GM18517 (cell line): ENCODE measurements at regions not wholly inside any gene's neighbourhood (a gene's known extent, or its start where the extent isn't known, plus 50 kb on each side); places are given as distances from the start of the nearest gene placed in this dataset.
"Not testable (repeated sequence)": the region's sequence is repeated elsewhere in the genome, so short reads cannot be mapped to it uniquely, and the experiment has no call there.

Experiments used
- ATAC-seq: cut with Tn5 transposase; IDR thresholded peaks from one replicate; pipeline ENCODE4 v1.9.1; 2021; ENCODE audit warnings: mild to moderate bottlenecking, moderate library complexity; ENCODE audit not compliant: unreplicated experiment

DNA sequence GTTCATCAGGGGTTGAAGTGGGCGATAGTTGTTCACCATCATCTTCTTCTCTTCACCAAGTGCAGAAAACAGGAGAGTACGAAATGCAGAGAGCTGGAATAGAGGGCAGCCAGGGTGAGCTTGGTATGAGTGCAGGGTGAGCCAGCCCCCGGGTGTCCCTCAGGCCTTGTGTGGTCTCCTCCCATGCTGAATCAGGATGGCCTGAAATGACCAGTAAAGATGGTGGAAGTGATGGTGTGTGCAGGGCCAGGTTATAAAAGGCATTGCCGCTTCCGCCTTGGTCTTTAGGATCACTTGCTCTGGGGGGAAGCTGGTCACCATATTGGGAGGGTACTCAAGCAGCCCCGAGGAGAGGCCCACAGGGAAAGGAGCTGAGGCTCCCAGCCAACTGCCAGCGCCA is 66.4 kb upstream of the METTL9 start:
- ATAC-seq = not testable (repeated sequence)

DNA sequence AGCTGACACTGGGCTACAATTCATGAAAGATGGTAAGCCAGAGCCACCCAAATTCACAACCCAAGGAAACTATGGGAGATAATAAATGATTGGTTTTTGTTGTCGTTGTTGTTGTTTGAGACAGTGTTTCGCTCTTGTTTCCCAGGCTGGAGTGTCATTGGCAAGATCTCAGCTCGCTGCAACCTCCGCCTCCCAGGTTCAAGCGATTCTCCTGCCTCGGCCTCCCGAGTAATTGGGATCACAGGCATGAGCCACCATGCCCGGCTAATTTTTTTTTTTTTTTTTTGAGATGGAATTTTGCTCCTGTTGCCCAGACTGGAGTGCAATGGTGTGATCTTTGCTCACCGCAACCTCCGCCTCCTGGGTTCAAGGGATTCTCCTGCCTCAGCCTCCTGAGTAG is 65.9 kb upstream of the METTL9 start:
- ATAC-seq = not testable (repeated sequence)

DNA sequence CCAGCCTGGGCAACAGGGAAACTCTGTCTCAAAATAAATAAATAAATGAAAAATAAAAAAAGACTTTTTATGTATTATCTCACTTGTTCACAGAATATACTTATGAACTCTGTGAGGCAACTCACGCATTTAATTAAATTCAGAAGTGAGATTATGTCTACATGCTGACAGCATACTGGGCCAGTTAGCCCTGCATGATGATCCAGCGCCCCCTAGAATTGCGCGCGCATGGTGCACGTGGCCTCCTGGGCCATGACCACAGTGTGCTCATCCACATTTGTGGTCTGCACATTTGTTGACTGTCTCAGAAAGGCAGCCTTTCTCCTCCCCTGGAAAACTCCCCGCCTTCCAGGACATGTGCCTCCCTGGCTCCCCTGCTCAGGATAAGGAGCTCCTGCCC is 64.8 kb upstream of the METTL9 start:
- not testable (repeated sequence) for ATAC-seq

DNA sequence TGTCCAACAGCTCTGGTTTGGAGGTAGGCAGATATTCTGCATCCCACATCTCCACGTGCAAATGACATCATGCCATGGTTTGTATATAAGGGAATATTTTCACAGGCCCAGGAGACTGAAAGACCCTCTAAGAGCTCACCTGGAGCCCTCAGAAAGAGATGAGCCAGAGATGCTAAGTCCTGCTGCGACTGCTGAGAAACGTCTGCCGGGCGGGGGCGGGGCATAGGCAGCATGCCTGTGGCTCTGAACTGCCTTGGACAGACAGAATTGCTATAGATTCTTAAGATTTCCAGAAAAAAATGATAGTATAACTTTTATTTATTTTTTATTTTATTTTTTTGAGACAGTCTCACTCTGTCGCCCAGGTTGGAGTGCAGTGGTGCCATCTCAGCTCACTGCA is 64.2 kb upstream of the METTL9 start:
- not testable (repeated sequence) for ATAC-seq

DNA sequence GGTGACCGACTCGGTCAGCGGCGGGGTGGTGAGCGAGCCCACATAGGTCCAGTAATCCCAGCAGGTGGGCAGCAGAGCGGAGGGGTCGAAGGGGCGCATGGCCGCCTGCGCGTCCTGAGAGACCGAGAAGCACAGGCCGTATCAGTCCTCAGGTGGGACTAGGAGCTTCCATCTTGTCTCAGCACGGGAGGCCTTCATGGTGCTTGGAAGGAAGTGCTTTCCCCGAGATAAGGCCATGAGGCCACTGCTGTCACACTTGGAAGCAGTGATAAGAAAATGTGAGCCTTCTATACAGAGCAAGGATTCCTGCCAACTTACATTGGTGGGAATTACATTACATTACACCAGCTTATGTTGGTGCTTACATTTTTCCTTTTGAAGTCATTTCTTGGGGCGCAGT is 62.6 kb upstream of the METTL9 start:
- not testable (repeated sequence) for ATAC-seq

DNA sequence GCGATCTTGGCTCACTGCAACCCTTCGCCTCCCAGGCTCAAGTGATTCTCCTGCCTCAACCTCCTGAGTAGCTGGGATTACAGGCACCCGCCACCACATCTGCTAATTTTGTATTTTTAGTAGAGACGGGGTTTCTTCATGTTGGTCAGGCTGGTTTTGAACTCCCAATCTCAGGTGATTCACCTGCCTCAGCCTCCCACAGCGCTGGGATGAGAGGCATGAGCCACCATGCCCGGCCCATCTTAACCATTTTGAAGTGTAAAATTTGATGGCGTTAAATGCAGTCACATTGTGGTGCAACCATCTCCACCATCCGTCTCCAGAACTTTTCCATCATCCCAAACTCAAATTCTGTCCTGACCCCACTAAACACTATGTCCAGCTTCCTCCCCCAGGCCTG is 61.8 kb upstream of the METTL9 start:
- ATAC-seq = not testable (repeated sequence)

DNA sequence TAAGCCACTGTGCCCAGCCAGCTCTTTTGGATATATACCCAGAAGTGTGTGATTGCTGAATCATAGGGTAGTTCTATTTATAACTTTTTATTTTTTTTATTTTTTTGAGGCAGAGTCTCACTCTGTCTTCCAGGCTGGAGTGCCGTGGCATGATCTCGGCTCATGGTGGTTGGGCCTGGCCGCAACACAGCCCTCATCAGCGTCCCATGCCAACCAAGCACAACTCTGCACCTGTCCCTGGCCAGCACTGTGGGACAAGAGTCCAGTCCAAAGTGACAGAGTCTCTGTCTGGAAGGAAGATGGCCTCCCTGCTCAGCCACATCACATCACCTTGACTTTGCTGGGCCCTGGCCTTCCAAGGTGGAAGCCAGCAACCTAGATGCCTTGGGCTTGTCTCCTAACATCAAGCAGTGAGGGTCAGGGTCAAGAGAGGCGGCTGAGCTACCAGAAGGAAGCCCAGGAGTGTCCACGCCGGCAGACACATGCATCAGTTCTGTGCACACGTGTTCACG is 60.2 kb upstream of the METTL9 start:
- not testable (repeated sequence) for ATAC-seq

DNA sequence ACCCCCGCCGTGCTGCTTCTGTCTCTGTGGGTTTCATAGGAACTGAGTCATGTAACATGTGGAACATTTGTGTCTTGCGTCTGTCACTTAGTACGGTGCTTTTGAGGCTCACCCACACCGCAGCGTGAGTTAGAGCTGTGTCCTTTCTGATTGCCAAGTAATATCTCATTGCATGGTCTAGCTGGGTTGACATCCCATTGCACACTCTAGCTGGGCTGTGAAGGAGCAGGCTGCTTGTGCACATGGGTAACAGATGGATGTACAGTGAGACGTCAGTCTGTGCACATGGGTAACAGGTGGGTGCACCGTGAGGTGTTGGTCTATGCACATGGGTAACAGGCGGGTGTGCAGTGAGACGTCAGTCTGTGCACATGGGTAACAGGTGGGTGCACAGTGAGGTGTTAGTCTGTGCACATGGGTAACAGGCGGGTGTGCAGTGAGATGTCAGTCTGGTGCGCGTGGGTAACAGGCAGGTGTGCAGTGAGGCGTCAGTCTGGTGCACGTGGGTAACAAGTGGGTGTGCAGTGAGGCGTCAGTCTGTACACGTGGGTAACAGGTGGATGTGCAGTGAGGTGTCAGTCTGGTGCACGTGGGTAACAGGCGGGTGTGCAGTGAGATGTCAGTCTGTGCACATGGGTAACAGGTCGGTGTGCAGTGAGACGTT is 58.5 kb upstream of the METTL9 start:
- ATAC-seq = peak; percentile 62

DNA sequence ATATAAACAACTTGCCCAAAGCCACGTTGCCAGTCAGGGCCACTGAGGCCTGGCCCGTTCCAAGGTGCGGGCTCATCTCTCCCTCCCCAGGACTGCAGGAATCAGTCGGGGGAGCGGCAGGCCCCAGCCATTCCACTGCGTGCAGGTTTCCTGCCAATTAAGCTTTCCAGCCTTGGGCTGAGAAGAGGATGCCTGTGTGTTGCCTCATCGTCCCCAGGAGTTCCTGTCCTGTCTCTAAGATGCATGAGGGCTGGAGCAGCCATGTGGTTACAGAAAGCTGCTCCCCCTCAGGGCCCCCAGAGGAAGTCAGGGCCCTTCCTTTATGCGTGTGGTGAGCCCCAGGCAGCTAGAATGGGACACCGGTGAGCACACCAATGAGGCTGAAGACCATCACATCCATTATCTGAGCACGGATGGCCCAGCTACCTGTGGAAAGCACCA is 57.7 kb upstream of the METTL9 start:
- not testable (repeated sequence) for ATAC-seq

DNA sequence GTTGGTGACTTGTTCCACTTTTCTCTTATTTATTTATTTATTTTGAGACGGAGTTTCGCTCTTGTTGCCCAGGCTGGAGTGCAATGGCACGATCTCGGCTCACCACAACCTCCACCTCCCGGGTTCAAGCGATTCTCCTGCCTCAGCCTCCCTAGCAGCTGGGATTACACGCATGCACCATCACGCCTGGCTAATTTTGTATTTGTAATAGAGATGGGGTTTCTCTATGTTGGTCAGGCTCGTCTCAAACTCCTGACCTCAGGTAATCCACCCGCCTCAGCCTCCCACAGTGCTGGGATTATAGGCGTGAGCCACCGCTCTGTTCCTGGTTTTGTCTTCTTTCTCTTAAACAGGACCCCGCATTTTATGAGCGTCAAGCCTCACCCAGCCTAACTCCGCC is 57.3 kb upstream of the METTL9 start:
- not testable (repeated sequence) for ATAC-seq

DNA sequence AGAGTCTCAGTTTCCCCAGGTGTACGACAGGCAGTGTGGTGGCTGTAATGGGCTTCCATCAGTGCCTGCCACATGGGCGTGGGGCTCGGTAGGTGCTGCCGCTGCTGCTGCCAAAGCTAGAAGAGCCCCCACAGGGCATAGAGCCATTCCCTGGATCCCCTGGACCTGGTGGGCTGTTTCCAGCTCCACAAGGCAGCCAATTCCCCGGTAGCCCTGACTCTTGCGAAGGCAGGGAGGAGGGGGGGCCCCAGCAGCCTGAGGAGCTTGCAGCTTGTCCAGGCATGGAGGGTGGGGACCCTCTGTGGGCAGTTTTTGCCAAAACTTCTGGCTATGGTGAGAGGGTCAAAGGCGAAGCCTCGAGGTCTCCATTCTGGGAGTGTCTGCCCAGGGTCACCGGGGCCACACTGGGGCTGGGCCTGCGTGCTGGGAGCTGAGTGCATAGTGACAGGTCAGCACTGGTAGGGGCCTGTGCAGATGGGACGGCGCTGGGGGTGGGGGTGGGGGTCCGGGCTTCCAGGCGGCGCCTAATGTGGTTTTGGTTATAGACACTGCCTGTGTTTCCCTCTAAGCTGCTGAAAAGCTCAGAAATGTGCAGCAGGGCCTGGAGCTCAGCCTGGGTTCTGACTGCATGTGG is 56.8 kb upstream of the METTL9 start:
- not testable (repeated sequence) for ATAC-seq

DNA sequence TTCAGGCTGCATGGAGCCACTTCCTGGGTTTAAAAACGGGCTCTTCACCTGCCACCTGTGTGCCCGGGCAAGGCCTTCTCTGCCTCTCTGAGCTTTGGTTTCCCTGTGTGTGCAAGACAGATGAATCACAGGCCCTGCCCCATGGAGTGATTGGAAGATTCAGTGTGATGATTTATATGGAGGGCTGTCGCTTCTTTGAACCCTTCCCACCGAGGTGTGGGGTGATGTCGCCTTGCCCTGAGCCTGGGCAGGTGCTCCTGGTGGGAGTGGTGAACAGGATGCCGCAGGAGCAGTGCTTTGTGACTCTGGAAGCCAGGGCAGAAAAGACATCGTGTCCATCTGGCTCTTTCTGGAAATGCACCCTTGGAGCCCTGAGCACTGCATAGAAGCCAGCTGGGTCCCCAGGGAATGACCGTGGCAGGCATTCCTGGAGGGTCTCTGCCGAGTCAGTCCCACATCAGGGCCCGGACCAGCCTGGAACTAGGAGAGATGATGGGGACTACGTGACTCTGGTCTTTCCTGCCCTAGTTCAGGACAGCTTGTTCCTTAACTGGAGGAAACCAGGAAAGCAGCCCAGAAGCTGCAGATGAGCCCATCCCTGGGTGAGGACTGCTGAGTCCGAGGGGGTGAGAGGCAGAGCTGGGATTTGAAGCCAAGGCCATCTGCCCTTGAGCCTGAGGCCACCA is 56.1 kb upstream of the METTL9 start:
- ATAC-seq = not testable (repeated sequence)

DNA sequence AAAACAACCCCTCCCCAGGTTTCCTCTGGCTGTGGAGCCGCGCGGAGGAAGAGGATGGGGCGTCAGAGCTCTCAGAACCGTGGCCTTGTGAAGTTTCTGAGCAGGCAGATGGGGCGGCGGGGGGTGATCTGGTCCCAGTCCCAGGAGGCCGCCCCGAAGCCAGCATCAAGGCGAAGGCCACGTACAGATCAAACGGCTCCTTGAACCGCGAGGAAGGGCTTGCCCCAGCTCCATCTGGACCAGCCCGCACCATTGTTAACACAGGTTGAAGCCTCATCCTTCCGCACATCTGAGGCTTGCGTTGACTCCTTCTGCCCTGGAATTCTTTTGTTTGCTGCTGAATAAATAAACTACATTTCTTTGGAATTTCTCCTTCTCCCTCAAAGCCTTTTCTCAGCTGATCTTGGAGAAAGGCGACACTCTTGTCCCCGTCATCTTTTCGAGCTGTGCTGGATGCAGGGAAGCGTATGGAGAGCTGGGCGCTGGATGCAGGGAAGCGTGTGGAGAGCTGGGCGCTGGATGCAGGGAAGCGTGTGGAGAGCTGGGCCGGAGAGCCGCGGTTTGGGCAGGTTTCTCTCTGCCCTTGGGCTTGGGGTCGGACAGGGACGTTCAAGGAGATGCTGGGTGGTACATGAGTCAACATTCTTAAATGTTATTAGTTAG is 53.6 kb upstream of the METTL9 start:
- ATAC-seq = not testable (repeated sequence)

DNA sequence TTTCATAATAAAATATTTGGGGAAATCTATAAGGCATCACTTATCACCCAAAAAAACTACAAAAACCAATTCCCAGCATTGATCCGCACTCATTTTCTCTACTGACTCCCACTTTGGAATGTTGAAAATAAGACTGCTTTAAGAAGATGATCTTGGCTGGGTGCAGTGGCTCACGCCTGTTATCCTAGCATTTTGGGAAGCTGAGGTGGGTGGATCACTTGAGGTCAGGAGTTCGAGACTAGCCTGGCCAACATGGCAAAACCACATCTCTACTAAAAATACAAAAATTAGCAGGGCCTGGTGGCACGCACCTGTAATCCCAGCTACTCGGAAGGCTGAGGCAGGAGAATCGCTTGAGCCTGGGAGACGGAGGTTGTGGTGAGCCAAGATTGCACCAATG is 50.0 kb upstream of the METTL9 start:
- not testable (repeated sequence) for ATAC-seq
